22Rv1 (cell line): ENCODE measurements at regions not wholly inside any gene's neighbourhood (a gene's known extent, or its start where the extent isn't known, plus 50 kb on each side); places are given as distances from the start of the nearest gene placed in this dataset.

Source experiments
- CTCF ChIP-seq: fragments of 450-650 bp; IDR thresholded peaks from 2 replicates; pipeline ENCODE4 v1.5.1; 2017; ENCODE audit warnings: mild to moderate bottlenecking
- ZFX ChIP-seq: fragments of 450-650 bp; IDR thresholded peaks from 2 replicates; pipeline ENCODE4 v1.6.1; 2017; ENCODE audit warnings: antibody characterized with exemption, borderline replicate concordance

GRCh38 chr10:8923096-8923495, 868.6 kb downstream of the GATA3 start:
- no peak for TF ChIP-seq CTCF
- TF ChIP-seq ZFX = no peak
